HG02798 (cell line): ENCODE measurements at regions not wholly inside any gene's neighbourhood (a gene's known extent, or its start where the extent isn't known, plus 50 kb on each side); places are given as distances from the start of the nearest gene placed in this dataset.

Experiments used
- ATAC-seq: cut with Tn5 transposase; IDR thresholded peaks from one replicate; pipeline ENCODE4 v1.9.1; 2021; ENCODE audit warnings: mild to moderate bottlenecking; ENCODE audit not compliant: unreplicated experiment, poor library complexity

DNA sequence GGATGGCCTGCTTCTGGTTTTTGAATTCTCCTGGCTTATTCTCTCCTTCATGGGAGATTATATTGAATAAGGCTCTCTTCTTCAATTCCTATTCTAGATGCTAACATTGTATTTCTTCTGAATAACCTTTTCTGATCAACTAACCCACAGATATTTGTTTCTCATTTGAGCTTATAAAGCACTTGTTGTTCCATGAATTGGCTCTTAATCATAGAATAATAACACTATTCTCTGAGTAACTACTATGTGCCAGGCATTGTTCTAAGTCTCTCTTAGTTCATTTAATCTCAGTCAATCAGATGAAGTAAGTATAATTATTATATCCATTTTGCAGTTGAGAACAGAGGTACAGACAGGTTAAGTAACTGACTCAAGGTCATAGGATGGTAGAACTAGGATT, 136.3 kb upstream of the MLIP start:
- no peak for ATAC-seq

DNA sequence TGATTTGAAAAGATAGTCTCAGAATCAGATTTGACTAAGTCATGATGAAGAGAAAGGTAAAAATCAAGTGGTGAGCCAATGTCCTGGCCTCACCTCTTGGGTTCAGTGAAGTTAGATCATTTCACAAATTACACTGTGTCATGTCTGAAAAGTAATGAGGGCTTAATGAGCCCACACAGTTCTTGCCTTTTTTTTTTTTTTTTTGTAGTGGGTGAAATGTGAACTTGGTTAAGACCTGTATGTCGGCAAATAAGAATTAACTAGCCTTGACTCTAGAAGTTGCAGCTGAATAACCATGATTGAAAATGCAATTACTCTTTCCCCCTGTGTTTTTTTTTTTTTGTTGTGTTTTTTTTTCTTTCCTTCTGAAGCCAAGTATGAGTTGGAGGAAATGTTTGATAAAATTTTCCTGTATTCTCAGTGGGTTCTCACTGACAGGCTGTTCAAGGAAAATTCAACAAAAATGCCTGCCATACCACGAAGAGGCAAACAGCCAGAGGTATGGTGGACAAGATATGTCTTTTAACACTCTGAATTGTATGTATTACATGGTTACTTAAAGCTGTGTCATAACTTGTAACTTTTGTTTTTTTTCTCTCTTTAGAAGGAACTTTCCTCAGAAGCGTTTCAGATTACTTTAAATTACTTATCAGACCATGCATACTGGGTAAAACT, 135.2 kb upstream of the MLIP start:
- no peak for ATAC-seq

DNA sequence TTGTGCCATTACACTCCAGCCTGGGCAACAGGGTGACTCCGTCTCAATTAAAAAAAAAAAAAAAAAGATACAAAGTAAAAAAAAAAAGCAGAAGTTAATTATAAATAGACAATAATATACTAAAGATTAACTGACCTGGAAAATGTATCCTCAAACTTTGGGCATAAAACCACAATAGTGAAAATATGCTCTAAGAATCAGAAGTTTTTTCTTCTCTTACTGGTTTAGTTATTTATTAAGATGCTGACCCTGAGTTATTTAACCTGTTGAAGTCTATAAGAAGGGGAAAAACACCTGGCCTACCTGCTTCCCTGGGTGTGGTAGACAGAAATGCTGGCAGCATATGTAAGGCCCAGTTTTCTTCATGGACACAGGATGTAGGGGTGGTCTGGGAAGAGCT, 133.7 kb upstream of the MLIP start:
- ATAC-seq, result no peak

DNA sequence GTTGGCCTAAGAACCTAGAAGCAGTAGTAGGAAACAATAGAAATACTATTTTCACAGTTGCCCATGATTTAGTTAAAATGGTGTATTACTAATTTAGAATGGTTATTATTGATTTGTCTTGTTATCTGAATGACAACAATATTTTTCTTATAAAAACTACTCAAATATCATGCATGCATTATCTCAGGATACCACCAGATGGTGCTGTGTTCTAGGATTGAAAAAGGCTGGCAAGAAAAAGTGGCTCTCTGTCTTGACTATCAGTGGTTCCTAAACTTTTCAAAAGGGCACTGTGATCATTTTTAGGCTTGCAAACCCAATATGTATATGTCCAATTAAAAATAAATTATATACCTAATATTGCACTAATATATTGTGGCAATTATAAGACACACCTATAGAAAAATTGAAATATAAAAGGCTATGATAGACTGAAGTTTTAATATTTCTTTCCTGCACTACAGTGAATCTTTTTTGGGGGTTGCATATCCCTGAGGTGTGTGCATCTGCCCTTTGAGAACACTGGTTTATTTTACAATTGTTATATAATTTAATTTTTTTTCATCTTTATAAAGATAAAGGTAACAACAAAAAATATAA, 131.7 kb upstream of the MLIP start:
- peak; percentile 56 for ATAC-seq

DNA sequence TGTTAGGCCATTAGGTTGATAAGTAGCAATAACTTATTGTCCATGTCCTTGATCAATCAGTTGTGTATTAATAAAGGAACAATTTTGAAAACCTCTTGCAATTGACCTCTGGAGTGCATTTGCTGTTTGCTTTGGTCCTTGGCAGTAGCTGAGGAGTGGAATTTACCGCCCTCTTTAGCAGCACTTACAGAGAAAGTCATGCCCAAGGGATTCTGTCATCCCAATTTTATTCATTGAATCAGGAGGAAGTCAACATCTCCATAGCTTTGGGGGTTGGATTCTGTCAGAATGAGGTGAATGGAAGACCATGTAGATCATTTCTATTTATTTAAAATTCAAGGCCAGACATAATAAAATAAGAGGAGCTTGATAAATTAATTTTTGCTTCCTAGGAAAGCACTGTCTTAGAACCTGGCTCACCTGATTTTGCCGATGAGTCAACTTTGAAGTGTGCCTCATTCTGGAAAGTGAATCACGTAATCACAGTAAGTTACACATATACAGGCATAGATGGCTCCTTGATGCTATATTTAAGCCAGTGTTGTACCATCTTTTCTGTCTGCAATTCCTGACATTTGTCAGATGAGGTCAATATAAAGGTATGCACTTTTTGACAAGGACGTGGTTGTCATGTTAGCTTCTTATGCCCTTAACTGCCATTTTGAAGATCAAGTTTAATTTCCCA, 128.7 kb upstream of the MLIP start:
- ATAC-seq, result no peak

DNA sequence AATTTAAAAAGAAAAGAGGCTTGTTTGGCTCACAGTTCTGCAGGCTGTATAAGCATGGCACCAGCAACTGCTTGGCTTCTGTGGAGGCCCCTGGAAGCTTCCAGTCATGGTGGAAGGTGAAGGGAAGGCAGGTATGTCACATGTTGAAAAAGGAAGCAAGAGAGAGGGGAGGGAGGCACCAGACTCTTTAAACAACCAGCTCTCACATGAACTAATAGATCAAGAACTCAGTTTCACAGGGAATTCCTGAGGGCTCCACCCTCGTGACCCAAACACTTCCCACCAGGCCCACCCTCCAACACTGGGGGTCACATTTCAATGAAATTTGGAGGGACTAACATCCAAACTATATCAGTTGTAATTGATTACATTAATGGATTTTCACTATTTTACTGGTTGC, 127.9 kb upstream of the MLIP start:
- ATAC-seq, result no peak

DNA sequence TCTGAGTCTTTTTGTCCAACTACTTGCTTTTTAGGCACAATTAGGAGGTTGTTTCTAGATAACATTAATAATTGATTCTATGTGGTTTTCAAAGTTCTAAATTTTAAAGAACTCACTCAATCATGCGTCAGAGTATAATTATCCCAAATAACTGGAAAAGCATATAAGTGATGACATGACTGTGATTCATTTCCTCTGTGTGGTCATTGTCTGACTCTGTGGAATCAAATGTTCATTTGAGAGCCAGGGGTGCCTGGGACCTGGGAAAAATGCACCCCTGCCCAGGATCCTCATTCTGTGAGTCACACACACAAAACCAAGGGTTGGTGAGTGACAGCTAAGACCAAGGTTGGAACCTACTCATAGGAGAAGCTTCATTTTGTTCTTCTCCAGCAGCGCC, 127.1 kb upstream of the MLIP start:
- no peak for ATAC-seq

DNA sequence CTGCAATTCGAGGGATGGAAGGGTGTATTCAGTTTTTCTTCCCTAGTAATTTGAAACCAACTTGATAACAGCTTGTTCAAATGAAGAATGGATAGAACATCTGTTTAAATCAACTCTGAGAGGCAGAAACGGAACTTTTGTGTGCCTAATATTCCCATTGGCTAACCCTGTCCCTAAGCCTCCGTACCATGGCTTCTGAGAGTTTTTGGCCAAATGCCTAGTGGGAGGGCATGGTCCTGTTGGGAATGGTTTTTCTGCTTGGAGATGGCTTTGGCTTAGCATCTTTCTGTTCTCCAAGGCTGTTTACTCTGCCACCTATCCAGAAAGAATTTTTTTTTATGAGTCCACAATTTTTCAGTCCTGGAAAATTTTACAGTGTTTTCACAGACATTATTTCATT, 126.7 kb upstream of the MLIP start:
- no peak for ATAC-seq

DNA sequence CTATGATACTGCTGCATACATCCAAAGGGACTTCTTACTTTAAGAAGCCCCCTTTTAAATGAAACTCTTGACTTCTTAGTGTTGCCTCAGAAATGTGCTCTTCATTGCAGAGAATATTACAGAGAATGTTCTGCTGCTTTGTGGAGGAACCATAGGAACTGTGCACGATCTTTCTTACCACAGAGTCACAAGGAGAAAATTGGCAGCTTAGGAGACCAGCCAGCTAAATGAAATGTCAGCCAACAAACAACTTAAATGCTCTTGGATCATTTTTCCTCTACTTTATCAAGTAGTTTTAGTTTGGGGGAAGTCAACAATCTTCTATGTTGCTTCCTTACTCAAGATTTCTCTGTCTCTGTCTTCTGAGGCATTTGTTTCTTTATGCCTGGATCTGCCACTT, 125.9 kb upstream of the MLIP start:
- no peak for ATAC-seq

DNA sequence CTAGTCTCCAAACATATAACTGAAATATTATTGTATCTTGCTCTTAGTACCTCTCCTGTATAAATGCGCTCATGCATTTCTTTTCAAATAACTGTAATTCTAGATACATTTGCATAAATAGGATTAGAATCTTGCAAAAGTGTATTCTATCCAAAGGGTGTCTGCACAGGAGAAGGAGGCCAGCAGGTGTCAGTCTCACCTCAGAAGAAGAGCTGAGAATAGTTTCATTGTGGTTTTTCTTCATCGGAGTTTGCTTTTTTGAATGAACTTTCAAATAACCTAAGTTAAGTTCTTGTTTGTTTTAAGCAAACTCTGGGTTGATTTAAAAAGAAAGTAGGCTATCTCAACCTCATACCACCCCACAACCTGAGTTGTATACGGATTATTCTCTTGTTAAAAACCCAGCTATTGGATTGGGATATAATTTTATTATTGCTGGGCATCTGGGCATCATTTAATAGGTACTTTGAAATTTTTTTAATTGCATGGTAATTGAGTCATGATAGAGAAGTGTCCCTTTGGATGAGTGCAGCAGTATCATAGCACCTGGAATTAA, 125.0 kb upstream of the MLIP start:
- peak; percentile 69 for ATAC-seq

DNA sequence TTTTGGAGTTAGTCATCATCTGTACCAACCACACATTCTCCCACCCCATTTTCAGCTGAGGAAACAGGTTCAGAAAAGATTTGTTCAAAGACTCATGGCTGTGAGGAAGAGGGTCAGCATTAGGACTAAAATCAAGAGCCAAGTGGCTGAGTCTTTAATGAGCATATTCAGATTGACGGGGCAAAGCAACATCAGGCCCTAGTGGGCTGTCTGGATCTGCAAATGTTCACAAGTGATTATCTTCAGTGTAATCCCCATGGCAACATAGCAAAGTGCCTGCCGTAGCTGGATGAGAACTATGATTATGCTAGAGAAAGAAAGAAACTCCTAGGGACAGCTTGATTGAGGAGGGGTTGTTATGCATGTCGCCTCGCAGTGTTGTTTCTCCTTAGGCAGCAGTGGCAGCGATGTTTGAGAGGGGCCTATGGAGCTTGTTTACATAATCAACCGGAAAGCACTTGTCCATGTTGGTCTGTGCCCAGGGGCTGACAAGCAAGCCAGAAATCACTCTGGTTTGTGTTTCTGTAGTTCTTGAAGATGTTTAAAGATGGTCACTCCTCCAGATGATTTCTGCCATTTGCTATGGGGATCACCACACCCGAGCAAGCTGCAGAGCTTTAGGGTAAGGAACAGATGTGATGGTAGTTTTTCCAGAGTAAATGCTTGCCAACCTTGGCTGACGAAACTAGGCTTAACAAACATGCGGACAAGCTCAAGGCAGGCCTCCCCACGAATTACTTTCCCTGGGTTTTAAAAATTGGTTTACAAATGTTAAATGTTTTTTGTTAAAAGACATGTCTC, 124.3 kb upstream of the MLIP start:
- no peak for ATAC-seq

DNA sequence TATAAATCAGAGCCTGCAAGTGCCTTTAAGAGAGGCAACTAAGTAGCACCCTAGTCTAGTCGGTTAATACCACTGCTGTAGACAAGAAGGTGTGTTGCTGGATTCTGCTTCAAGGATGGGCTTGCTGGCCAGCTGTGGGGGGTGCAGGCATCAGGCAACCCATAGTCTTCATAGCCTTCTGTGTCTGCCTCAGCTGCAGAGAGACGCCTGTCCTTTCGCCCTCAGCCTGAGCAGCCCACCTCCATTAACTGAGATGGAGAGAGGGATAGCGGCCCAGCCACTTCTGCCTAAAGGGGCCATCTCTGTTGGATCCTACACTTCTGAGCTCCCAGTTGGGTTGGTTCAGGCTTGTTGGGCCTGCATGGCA, 123.7 kb upstream of the MLIP start:
- no peak for ATAC-seq

DNA sequence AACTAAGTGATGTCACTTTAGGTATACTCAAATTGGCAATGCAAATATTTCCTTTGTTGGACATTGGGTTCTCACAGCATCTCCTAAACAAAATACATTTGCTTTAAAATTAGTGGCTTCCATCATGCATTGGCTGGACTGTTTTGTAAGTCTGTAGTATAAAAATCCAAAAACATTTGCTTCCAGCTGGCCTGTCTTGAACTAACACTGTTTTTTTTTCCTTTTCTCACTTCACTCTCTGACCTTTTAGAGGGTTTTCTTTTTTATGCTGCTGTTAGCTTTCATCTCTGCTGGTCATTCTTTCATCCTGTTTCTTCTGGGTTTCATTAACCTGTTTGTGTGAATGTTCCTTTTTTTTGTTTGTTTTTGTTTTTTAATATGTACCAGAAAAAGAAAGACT, 121.7 kb upstream of the MLIP start:
- ATAC-seq, result no peak

DNA sequence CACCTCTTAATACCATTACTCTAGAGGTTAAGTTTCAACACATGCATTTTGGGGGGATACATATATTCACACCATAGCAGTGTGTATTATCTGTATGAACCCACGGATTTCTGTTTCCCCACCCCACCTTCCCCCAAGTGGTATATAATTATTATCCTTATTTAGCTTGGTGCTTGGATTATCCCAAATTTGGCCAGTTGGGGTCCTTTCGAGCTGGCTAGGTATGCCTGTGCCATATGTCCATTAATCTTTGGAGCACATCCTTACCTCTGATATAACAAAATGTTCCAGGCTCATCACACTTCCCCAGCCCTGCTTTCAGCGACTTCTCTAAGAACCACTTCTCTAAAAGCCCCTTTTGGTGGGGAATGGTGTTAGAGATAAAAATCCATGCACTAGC, 118.7 kb upstream of the MLIP start:
- ATAC-seq, result no peak

DNA sequence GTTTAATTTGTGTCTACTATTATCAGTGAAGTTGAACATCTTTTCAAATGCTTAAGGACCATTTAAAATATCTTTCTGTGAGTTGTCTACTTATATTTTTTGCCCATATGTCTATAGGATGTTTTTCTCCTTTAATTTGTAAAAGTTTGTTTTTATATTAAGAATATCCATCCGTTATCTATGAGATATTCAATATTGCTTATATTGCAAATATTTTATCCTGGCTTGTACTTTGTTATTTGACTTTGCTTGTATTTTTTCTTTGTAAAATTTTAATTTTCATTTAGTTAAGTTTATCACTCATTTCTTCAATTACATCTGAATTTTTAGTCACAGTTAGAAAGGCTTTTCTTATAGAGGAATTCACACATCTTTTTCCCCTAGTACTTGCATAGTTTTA, 117.0 kb upstream of the MLIP start:
- ATAC-seq, result no peak

DNA sequence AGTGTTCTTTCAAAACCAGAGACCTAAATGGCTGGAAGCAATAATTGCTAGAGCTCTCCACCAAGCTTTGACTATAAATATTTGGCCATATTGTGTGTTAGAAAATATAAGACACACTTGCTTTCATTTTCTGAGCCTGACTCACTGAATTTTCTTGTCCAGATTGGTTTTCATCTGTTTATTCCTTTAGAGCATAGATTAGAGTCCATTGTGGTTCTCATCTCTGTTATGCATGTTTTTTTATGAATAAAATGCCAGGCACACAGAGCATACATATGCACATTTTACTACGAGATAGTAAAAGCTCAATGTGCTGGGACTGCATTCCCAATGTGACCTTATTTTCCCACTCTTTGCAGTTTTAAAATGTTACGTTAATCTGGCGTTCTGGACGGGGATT, 115.3 kb upstream of the MLIP start:
- ATAC-seq, result no peak

DNA sequence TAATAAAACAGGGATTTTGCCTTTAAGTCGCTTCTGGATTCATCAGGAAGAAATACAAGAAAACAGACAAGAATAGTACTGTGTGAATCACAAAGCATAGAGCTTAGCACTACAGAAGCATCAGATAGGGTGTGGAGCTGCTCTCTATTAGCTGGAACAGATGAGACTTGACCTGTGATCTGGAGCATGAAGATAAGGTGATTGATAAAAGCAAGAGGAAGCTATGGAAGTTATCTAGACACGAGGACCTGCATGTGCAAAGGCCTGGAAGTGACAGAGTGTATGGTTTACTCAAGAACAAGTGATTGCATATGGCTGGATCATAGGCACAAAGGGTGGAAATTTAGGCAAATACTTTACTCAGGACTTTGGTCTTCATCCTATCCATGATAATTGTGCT, 112.9 kb upstream of the MLIP start:
- ATAC-seq, result no peak

DNA sequence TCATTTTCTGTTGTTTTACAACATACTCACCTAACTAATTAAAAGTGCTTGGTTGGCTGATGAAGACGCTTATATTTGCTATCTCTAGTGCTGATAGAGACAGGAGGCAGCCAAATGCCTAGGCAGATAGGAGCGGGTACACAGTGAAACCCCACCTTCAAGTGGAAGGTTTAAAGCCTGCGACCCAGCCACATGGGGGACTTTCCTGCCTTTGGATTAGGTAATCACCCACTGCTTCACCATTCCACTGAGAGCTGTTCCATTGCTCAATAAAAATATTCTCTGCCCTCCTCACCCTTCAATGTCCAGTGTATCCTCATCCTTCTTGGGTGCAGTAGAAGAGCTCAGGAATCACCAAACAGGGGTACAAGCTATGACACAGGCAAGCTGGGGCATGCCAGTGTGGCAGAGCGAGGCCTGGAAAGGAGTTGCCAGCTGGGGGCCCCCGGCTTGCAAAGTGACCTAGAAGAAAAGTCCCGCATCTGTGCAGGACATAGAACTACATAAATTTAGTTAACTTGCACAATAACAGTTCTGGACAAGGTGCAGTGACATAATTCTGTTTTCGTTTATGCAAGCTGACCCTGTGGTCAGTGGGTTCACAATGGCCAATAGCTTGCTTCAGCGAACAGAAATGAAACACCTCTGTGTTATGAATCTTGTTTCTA, 112.0 kb upstream of the MLIP start:
- ATAC-seq, result no peak

DNA sequence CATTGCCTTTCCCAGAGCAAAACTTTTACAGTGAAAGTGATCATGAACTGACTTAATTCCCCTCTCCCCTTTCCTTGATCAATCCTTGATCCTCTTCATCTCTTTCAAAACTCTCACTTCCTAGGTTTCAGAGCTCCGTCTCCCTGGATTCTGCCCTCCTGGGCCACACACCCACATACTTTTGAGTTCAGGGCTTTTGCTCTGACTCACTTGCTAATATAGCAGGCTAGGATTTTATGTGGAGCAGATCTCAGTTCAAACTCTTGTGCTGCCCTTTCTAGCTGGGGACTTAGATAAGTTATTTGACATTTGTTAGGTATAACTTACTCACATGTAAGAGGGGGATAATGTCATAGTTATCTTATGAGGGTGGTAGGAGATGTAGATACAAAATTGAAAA, 109.1 kb upstream of the MLIP start:
- ATAC-seq, result no peak

DNA sequence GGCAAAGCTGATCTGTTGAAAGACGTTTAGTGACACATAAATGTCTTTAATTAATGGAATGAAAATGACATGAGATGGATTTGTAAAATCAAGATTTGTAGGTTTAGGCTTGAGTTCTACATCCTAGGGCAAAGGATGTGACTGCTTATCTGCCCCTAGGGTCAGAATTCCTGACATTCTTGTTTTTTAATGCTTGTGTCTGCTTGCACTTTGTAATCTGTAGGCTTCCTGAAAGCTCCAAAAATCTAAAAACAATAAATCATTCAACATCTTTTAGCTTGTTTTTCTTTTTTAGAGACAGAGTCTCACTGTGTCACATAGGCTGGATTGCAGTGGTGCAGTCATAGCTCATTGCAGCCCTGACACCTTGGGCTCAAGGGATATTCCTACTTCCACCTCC, 107.9 kb upstream of the MLIP start:
- ATAC-seq, result no peak
